GM23338 (cell line): ENCODE measurements at regions not wholly inside any gene's neighbourhood (a gene's known extent, or its start where the extent isn't known, plus 50 kb on each side); places are given as distances from the start of the nearest gene placed in this dataset.

ENCODE experiments used
- ATAC-seq: fragments of 200-7000 bp; cut with Tn5 transposase; 3 replicates; pipeline ENCODE4 v1.9.1; 2020
- DNase-seq: peaks from one replicate; pipeline ENCODE4 v3.0.0-alpha.2; 2015; ENCODE audit warnings: low spot score
- H2AFZ ChIP-seq: fragments of 200-600 bp; sonication (generic); 2 replicates; pipeline ENCODE4 v1.8.0; 2016; ENCODE audit warnings: antibody characterized with exemption, mild to moderate bottlenecking, moderate library complexity
- H3F3A ChIP-seq: fragments of 200-600 bp; sonication (generic); replicated peaks from 2 replicates; pipeline ENCODE4 v1.8.0; 2017; ENCODE audit warnings: antibody characterized with exemption, mixed run types, low read depth
- H3K27ac ChIP-seq: fragments of 200-600 bp; sonication (generic); 2 replicates; pipeline ENCODE4 v1.6.1; 2016; ENCODE audit warnings: low read depth
- H3K27me3 ChIP-seq: fragments of 200-600 bp; sonication (generic); 2 replicates; pipeline ENCODE4 v1.8.0; 2016; ENCODE audit warnings: mild to moderate bottlenecking, mixed run types, moderate library complexity; ENCODE audit not compliant: insufficient read depth
- H3K36me3 ChIP-seq: fragments of 200-600 bp; sonication (generic); 2 replicates; pipeline ENCODE4 v1.8.0; 2016; ENCODE audit warnings: mild to moderate bottlenecking; ENCODE audit not compliant: insufficient read depth
- H3K4me1 ChIP-seq: fragments of 200-600 bp; sonication (generic); 2 replicates; pipeline ENCODE4 v1.8.0; 2016; ENCODE audit warnings: mild to moderate bottlenecking, moderate library complexity; ENCODE audit not compliant: insufficient read depth
- H3K4me2 ChIP-seq: fragments of 200-600 bp; sonication (generic); 2 replicates; pipeline ENCODE4 v1.7.1; 2017; ENCODE audit warnings: mixed run types
- H3K4me3 ChIP-seq: fragments of 200-600 bp; sonication (generic); 2 replicates; pipeline ENCODE4 v1.6.1; 2016; ENCODE audit warnings: mixed run types
- H3K79me2 ChIP-seq: fragments of 200-600 bp; sonication (generic); replicated peaks from 2 replicates; pipeline ENCODE4 v1.8.0; 2017; ENCODE audit warnings: mild to moderate bottlenecking; ENCODE audit not compliant: insufficient read depth
- H3K9me2 ChIP-seq: fragments of 200-600 bp; sonication (generic); 2 replicates; pipeline ENCODE4 v1.8.0; 2017; ENCODE audit not compliant: insufficient read depth
- H4K20me1 ChIP-seq: fragments of 200-600 bp; sonication (generic); replicated peaks from 2 replicates; pipeline ENCODE4 v1.8.0; 2017; ENCODE audit warnings: mild to moderate bottlenecking; ENCODE audit not compliant: insufficient read depth
- H3K27ac Mint-ChIP-seq: 2 replicates; pipeline ENCODE4 v1.8.0; 2020; ENCODE audit warnings: inconsistent platforms, mild to moderate bottlenecking, moderate library complexity, mixed read lengths
- H3K27me3 Mint-ChIP-seq: 3 replicates; pipeline ENCODE4 v1.8.0; 2022; ENCODE audit warnings: low read depth, mild to moderate bottlenecking, moderate library complexity, mixed read lengths, inconsistent platforms; ENCODE audit not compliant: insufficient read depth, poor library complexity
- H3K36me3 Mint-ChIP-seq: 3 replicates; pipeline ENCODE4 v1.8.0; 2021; ENCODE audit warnings: low read depth, mild to moderate bottlenecking, inconsistent platforms, moderate library complexity, mixed read lengths
- H3K4me1 Mint-ChIP-seq: 3 replicates; pipeline ENCODE4 v1.8.0; 2020; ENCODE audit warnings: mild to moderate bottlenecking, inconsistent platforms, mixed read lengths
- H3K4me3 Mint-ChIP-seq: 3 replicates; pipeline ENCODE4 v1.8.0; 2021; ENCODE audit warnings: moderate library complexity, mild to moderate bottlenecking, inconsistent platforms, mixed read lengths
- H3K9me3 Mint-ChIP-seq: 3 replicates; pipeline ENCODE4 v1.8.0; 2020; ENCODE audit warnings: moderate library complexity, mild to moderate bottlenecking, inconsistent platforms, mixed read lengths
- CREB1 ChIP-seq: fragments of 250-450 bp; sonication (Bioruptor Pico); IDR thresholded peaks from 2 replicates; pipeline ENCODE4 v1.5.0; 2020; ENCODE audit warnings: low read depth, mild to moderate bottlenecking, moderate library complexity
- EZH2 ChIP-seq: fragments of 200-600 bp; sonication (generic); IDR thresholded peaks from one replicate; pipeline ENCODE4 v1.8.0; 2017; ENCODE audit warnings: antibody characterized with exemption, mild to moderate bottlenecking, low read depth; ENCODE audit not compliant: unreplicated experiment
- EZH2phosphoT487 ChIP-seq: fragments of 200-600 bp; sonication (generic); IDR thresholded peaks from one replicate; pipeline ENCODE4 v1.8.1; 2018; ENCODE audit warnings: antibody characterized with exemption; ENCODE audit not compliant: unreplicated experiment
- JUNB ChIP-seq: IDR thresholded peaks from one replicate; pipeline ENCODE4 v1.6.1; 2016; ENCODE audit warnings: antibody characterized with exemption; ENCODE audit not compliant: unreplicated experiment
- NANOG ChIP-seq: IDR thresholded peaks from 2 replicates; pipeline ENCODE4 v1.6.1; 2016; ENCODE audit warnings: antibody characterized with exemption, borderline replicate concordance
- POLR2AphosphoS5 ChIP-seq: IDR thresholded peaks from 2 replicates; pipeline ENCODE4 v1.6.1; 2016; ENCODE audit warnings: antibody characterized with exemption, low read depth
- STAT1 ChIP-seq: IDR thresholded peaks from one replicate; pipeline ENCODE4 v1.6.1; 2016; ENCODE audit warnings: antibody characterized with exemption; ENCODE audit not compliant: unreplicated experiment
- ZNF114 ChIP-seq: fragments of 250-450 bp; sonication (Bioruptor Pico); IDR thresholded peaks from 2 replicates; pipeline ENCODE4 v1.5.0; 2020; ENCODE audit warnings: mild to moderate bottlenecking, moderate library complexity
- ZNF331 ChIP-seq: fragments of 250-450 bp; sonication (Bioruptor Pico); IDR thresholded peaks from 2 replicates; pipeline ENCODE4 v1.5.0; 2020; ENCODE audit warnings: low read depth, mild to moderate bottlenecking, moderate library complexity
- TF ChIP-seq, protein P1 (sequence below): IDR thresholded peaks from one replicate; pipeline ENCODE4 v1.6.1; 2018; ENCODE audit warnings: antibody characterized with exemption; ENCODE audit not compliant: unreplicated experiment
- TF ChIP-seq, protein P2 (sequence below): fragments of 250-450 bp; sonication (Bioruptor Pico); IDR thresholded peaks from 2 replicates; pipeline ENCODE4 v1.5.0; 2020; ENCODE audit warnings: mild to moderate bottlenecking, moderate library complexity
- TF ChIP-seq, protein P3 (sequence below): IDR thresholded peaks from 2 replicates; pipeline ENCODE4 v1.6.1; 2016; ENCODE audit warnings: antibody characterized with exemption
- TF ChIP-seq, protein P4 (sequence below), 2 experiments: fragments of 200-600 bp in 1 of 2; sonication (generic) in 1 of 2; conservative IDR thresholded peaks; 2 replicates each; pipeline versions ENCODE4 v1.5.1 to v1.6.1; 2016 to 2017; ENCODE audit warnings: antibody characterized with exemption in 2 of 2, low read depth in 2 of 2, mild to moderate bottlenecking in 2 of 2, moderate library complexity in 1 of 2

DNA sequence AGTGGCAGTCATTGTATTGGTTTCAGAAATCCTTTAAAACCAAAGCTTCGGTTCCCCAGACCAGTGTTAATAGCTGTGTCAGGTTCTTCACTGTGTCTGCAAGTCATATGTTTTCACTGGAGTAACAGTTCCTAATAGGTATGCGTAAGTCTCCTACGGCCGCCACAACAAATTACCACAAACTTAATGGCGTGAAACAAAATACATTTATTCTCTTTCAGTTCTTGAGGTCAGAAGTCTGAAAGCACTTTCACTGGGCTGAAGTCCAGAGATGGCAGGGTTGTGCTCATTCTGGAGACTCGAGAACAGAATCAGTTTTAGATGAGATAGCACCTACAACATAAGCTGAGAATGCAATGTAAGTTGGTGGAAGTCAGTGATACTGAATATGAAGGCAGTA is 556.2 kb downstream of the TLE4 start:
- Histone ChIP-seq H2AFZ (no peak overlapping the region), H3K9me2 (no peaks in the 10 kb centered on the region), H3K4me2 (no peak overlapping the region), H3K4me1 (no peaks in the 10 kb centered on the region), H3K27me3 (no peaks in the 10 kb centered on the region), H3K79me2 (no peaks in the 10 kb centered on the region), H3K36me3 (no peaks in the 10 kb centered on the region), H3K4me3 (no peak overlapping the region), H3K27ac (no peak overlapping the region), H4K20me1 (no peaks in the 10 kb centered on the region), H3F3A (no peaks in the 10 kb centered on the region)
- DNase-seq (no peak), ATAC-seq (no peak)
- TF ChIP-seq, protein P1, sequence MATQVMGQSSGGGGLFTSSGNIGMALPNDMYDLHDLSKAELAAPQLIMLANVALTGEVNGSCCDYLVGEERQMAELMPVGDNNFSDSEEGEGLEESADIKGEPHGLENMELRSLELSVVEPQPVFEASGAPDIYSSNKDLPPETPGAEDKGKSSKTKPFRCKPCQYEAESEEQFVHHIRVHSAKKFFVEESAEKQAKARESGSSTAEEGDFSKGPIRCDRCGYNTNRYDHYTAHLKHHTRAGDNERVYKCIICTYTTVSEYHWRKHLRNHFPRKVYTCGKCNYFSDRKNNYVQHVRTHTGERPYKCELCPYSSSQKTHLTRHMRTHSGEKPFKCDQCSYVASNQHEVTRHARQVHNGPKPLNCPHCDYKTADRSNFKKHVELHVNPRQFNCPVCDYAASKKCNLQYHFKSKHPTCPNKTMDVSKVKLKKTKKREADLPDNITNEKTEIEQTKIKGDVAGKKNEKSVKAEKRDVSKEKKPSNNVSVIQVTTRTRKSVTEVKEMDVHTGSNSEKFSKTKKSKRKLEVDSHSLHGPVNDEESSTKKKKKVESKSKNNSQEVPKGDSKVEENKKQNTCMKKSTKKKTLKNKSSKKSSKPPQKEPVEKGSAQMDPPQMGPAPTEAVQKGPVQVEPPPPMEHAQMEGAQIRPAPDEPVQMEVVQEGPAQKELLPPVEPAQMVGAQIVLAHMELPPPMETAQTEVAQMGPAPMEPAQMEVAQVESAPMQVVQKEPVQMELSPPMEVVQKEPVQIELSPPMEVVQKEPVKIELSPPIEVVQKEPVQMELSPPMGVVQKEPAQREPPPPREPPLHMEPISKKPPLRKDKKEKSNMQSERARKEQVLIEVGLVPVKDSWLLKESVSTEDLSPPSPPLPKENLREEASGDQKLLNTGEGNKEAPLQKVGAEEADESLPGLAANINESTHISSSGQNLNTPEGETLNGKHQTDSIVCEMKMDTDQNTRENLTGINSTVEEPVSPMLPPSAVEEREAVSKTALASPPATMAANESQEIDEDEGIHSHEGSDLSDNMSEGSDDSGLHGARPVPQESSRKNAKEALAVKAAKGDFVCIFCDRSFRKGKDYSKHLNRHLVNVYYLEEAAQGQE: no peak
- TF ChIP-seq CREB1 (CRISPR knock-in tag) (no peak), EZH2 (no peak), NANOG (no peak), ZNF331 (CRISPR knock-in tag) (no peak), STAT1 (no peak), EZH2phosphoT487 (no peak), ZNF114 (CRISPR knock-in tag) (no peak), JUNB (no peak), POLR2AphosphoS5 (no peak)
- TF ChIP-seq, protein P2, sequence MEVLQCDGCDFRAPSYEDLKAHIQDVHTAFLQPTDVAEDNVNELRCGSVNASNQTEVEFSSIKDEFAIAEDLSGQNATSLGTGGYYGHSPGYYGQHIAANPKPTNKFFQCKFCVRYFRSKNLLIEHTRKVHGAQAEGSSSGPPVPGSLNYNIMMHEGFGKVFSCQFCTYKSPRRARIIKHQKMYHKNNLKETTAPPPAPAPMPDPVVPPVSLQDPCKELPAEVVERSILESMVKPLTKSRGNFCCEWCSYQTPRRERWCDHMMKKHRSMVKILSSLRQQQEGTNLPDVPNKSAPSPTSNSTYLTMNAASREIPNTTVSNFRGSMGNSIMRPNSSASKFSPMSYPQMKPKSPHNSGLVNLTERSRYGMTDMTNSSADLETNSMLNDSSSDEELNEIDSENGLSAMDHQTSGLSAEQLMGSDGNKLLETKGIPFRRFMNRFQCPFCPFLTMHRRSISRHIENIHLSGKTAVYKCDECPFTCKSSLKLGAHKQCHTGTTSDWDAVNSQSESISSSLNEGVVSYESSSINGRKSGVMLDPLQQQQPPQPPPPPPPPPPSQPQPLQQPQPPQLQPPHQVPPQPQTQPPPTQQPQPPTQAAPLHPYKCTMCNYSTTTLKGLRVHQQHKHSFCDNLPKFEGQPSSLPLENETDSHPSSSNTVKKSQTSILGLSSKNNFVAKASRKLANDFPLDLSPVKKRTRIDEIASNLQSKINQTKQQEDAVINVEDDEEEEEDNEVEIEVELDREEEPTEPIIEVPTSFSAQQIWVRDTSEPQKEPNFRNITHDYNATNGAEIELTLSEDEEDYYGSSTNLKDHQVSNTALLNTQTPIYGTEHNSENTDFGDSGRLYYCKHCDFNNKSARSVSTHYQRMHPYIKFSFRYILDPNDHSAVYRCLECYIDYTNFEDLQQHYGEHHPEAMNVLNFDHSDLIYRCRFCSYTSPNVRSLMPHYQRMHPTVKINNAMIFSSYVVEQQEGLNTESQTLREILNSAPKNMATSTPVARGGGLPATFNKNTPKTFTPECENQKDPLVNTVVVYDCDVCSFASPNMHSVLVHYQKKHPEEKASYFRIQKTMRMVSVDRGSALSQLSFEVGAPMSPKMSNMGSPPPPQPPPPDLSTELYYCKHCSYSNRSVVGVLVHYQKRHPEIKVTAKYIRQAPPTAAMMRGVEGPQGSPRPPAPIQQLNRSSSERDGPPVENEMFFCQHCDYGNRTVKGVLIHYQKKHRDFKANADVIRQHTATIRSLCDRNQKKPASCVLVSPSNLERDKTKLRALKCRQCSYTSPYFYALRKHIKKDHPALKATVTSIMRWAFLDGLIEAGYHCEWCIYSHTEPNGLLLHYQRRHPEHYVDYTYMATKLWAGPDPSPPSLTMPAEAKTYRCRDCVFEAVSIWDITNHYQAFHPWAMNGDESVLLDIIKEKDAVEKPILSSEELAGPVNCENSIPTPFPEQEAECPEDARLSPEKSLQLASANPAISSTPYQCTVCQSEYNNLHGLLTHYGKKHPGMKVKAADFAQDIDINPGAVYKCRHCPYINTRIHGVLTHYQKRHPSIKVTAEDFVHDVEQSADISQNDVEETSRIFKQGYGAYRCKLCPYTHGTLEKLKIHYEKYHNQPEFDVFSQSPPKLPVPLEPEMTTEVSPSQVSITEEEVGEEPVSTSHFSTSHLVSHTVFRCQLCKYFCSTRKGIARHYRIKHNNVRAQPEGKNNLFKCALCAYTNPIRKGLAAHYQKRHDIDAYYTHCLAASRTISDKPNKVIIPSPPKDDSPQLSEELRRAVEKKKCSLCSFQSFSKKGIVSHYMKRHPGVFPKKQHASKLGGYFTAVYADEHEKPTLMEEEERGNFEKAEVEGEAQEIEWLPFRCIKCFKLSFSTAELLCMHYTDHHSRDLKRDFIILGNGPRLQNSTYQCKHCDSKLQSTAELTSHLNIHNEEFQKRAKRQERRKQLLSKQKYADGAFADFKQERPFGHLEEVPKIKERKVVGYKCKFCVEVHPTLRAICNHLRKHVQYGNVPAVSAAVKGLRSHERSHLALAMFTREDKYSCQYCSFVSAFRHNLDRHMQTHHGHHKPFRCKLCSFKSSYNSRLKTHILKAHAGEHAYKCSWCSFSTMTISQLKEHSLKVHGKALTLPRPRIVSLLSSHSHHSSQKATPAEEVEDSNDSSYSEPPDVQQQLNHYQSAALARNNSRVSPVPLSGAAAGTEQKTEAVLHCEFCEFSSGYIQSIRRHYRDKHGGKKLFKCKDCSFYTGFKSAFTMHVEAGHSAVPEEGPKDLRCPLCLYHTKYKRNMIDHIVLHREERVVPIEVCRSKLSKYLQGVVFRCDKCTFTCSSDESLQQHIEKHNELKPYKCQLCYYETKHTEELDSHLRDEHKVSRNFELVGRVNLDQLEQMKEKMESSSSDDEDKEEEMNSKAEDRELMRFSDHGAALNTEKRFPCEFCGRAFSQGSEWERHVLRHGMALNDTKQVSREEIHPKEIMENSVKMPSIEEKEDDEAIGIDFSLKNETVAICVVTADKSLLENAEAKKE (CRISPR knock-in tag): no peak
- TF ChIP-seq, protein P3, sequence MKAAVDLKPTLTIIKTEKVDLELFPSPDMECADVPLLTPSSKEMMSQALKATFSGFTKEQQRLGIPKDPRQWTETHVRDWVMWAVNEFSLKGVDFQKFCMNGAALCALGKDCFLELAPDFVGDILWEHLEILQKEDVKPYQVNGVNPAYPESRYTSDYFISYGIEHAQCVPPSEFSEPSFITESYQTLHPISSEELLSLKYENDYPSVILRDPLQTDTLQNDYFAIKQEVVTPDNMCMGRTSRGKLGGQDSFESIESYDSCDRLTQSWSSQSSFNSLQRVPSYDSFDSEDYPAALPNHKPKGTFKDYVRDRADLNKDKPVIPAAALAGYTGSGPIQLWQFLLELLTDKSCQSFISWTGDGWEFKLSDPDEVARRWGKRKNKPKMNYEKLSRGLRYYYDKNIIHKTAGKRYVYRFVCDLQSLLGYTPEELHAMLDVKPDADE: no peak
- TF ChIP-seq, protein P4, sequence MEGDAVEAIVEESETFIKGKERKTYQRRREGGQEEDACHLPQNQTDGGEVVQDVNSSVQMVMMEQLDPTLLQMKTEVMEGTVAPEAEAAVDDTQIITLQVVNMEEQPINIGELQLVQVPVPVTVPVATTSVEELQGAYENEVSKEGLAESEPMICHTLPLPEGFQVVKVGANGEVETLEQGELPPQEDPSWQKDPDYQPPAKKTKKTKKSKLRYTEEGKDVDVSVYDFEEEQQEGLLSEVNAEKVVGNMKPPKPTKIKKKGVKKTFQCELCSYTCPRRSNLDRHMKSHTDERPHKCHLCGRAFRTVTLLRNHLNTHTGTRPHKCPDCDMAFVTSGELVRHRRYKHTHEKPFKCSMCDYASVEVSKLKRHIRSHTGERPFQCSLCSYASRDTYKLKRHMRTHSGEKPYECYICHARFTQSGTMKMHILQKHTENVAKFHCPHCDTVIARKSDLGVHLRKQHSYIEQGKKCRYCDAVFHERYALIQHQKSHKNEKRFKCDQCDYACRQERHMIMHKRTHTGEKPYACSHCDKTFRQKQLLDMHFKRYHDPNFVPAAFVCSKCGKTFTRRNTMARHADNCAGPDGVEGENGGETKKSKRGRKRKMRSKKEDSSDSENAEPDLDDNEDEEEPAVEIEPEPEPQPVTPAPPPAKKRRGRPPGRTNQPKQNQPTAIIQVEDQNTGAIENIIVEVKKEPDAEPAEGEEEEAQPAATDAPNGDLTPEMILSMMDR (conservative IDR thresholded peaks at IDR 0.05; ENCODE audit: low read depth in 2 of 2): no peak
- no peaks in the 10 kb centered on the region for H3K27me3 Mint-ChIP-seq
- no peaks in the 10 kb centered on the region for H3K36me3 Mint-ChIP-seq
- H3K9me3 Mint-ChIP-seq: no peaks in the 10 kb centered on the region
- H3K4me3 Mint-ChIP-seq: no peak overlapping the region
- H3K4me1 Mint-ChIP-seq: no peaks in the 10 kb centered on the region
- no peak overlapping the region for H3K27ac Mint-ChIP-seq
